ENCODE measurements at regions not wholly inside any gene's neighbourhood (a gene's known extent, or its start where the extent isn't known, plus 50 kb on each side); places are given as distances from the start of the nearest gene placed in this dataset.

- no peaks in the 10 kb centered on the region for H3K4me1 ChIP-seq (ENCODE audit: control insufficient read depth, insufficient read depth, low read length)
- no peaks in the 10 kb centered on the region for H3K4me1 Mint-ChIP-seq
- H3K36me3 Mint-ChIP-seq = no peaks in the 10 kb centered on the region
- H3K4me3 ChIP-seq (ENCODE audit: low read length) = no peak overlapping the region
- no peaks in the 10 kb centered on the region for H3K36me3 ChIP-seq (ENCODE audit: control insufficient read depth, insufficient read depth, low read length)
- H3K27me3 Mint-ChIP-seq (ENCODE audit: low read depth in 2 of 2) = no peaks in the 10 kb centered on the region
- no peak overlapping the region for H3K4me3 Mint-ChIP-seq
- no peak for TF ChIP-seq CTCF (IDR thresholded peaks at IDR 0.05)
- ATAC-seq (no peak), DNase-seq (no peak)
- no CpG with 5 or more reads among the region's 2 CpGs for WGBS (ENCODE audit: insufficient coverage)
- no peak overlapping the region for H3K27ac Mint-ChIP-seq
- H3K27ac ChIP-seq (ENCODE audit: low read length) = no peak overlapping the region
- H3K9me3 Mint-ChIP-seq = peaks cover 2 to 5% of the 10 kb centered on the region in 2 donors
- intact Hi-C loops (cut with micrococcal nuclease) = no loop called here
- H3K27me3 ChIP-seq (ENCODE audit: control insufficient read depth, insufficient read depth, low read length) = no peaks in the 10 kb centered on the region
- no peaks in the 10 kb centered on the region for H3K9me3 ChIP-seq (ENCODE audit: control insufficient read depth, insufficient read depth, low read length)
Measured at GRCh38 chr18:67278984-67279383, 237.5 kb downstream of the DSEL start.

- Histone ChIP-seq H3K27me3 (ENCODE audit: control insufficient read depth, insufficient read depth, low read length) (no peaks in the 10 kb centered on the region), H3K4me3 (ENCODE audit: low read length) (no peak overlapping the region), H3K36me3 (ENCODE audit: control insufficient read depth, insufficient read depth, low read length) (no peaks in the 10 kb centered on the region), H3K27ac (ENCODE audit: low read length) (no peak overlapping the region), H3K9me3 (ENCODE audit: control insufficient read depth, insufficient read depth, low read length) (no peaks in the 10 kb centered on the region), H3K4me1 (ENCODE audit: control insufficient read depth, insufficient read depth, low read length) (no peaks in the 10 kb centered on the region)
- no peak for ATAC-seq
- Mint-ChIP-seq H3K9me3 (peaks cover 2 to 5% of the 10 kb centered on the region in 2 donors), H3K27ac (no peak overlapping the region), H3K27me3 (ENCODE audit: low read depth in 2 of 2) (no peaks in the 10 kb centered on the region), H3K4me1 (peaks cover 7 to 12% of the 10 kb centered on the region in 2 donors), H3K4me3 (no peak overlapping the region), H3K36me3 (no peaks in the 10 kb centered on the region)
- no peak for TF ChIP-seq CTCF (IDR thresholded peaks at IDR 0.05)
- WGBS (ENCODE audit: insufficient coverage) = 25% methylated on average over 4 of the region's 4 CpGs
- intact Hi-C loops (cut with micrococcal nuclease) = no loop called here
- DNase-seq = no peak
Measured at GRCh38 chr18:67276638-67277037, 239.9 kb downstream of the DSEL start.

GRCh38 chr18:67273288-67273687 is 243.2 kb downstream of the DSEL start:
- Mint-ChIP-seq H3K27me3 (ENCODE audit: low read depth in 2 of 2) (peaks cover 0 to 3% of the 10 kb centered on the region in 2 donors), H3K4me1 (peaks cover 7 to 12% of the 10 kb centered on the region in 2 donors), H3K36me3 (no peaks in the 10 kb centered on the region), H3K4me3 (no peak overlapping the region), H3K27ac (no peak overlapping the region), H3K9me3 (peaks cover 4 to 7% of the 10 kb centered on the region in 2 donors)
- intact Hi-C loops (cut with micrococcal nuclease) = no loop called here
- Histone ChIP-seq H3K36me3 (ENCODE audit: control insufficient read depth, insufficient read depth, low read length) (no peaks in the 10 kb centered on the region), H3K9me3 (ENCODE audit: control insufficient read depth, insufficient read depth, low read length) (no peaks in the 10 kb centered on the region), H3K27ac (ENCODE audit: low read length) (no peak overlapping the region), H3K27me3 (ENCODE audit: control insufficient read depth, insufficient read depth, low read length) (no peaks in the 10 kb centered on the region), H3K4me1 (ENCODE audit: control insufficient read depth, insufficient read depth, low read length) (no peaks in the 10 kb centered on the region), H3K4me3 (ENCODE audit: low read length) (no peak overlapping the region)
- no peak for TF ChIP-seq CTCF (IDR thresholded peaks at IDR 0.05)
- WGBS (ENCODE audit: insufficient coverage) = 28% methylated on average over 2 of the region's 5 CpGs
- no peak for ATAC-seq
- no peak for DNase-seq

GRCh38 chr18:67269206-67269605 is 247.3 kb downstream of the DSEL start:
- WGBS (ENCODE audit: insufficient coverage) = 76% methylated on average over 2 of the region's 2 CpGs
- ATAC-seq = no peak
- intact Hi-C loops (cut with micrococcal nuclease) = no loop called here

More at GRCh38 chr18:67269206-67269605, 247.3 kb downstream of the DSEL start:
- H3K4me3 Mint-ChIP-seq = no peak overlapping the region
- peaks cover 0 to 3% of the 10 kb centered on the region in 2 donors for H3K27me3 Mint-ChIP-seq (ENCODE audit: low read depth in 2 of 2)
- Histone ChIP-seq H3K4me3 (ENCODE audit: low read length) (no peak overlapping the region), H3K27me3 (ENCODE audit: control insufficient read depth, insufficient read depth, low read length) (no peaks in the 10 kb centered on the region), H3K27ac (ENCODE audit: low read length) (no peak overlapping the region), H3K36me3 (ENCODE audit: control insufficient read depth, insufficient read depth, low read length) (no peaks in the 10 kb centered on the region), H3K4me1 (ENCODE audit: control insufficient read depth, insufficient read depth, low read length) (peaks cover 5% of the 10 kb centered on the region), H3K9me3 (ENCODE audit: control insufficient read depth, insufficient read depth, low read length) (no peaks in the 10 kb centered on the region)
- DNase-seq = no peak
- no peak overlapping the region for H3K27ac Mint-ChIP-seq
- H3K36me3 Mint-ChIP-seq = no peaks in the 10 kb centered on the region
- H3K4me1 Mint-ChIP-seq = peaks cover 21 to 26% of the 10 kb centered on the region in 2 donors
- H3K9me3 Mint-ChIP-seq = peaks cover 5 to 8% of the 10 kb centered on the region in 2 donors
- no peak for TF ChIP-seq CTCF (IDR thresholded peaks at IDR 0.05)

Measured in natural killer cell (primary cell).